MM.1S (cell line): ENCODE measurements at regions not wholly inside any gene's neighbourhood (a gene's known extent, or its start where the extent isn't known, plus 50 kb on each side); places are given as distances from the start of the nearest gene placed in this dataset.

ENCODE experiments used
- DNase-seq: peaks from one replicate; pipeline ENCODE4 v3.0.0-alpha.2; 2015
- H2AFZ ChIP-seq: fragments of 300-600 bp; sonication (generic); 2 replicates; pipeline ENCODE4 v1.6.0; 2016; ENCODE audit warnings: antibody characterized with exemption, low read length
- H3F3A ChIP-seq: fragments of 300-600 bp; sonication (generic); 2 replicates; pipeline ENCODE4 v1.6.1; 2016; ENCODE audit warnings: mild to moderate bottlenecking, antibody characterized with exemption, low read length, moderate library complexity, mixed read lengths; ENCODE audit not compliant: insufficient read depth
- H3K27ac ChIP-seq: fragments of 300-600 bp; sonication (generic); 2 replicates; pipeline ENCODE4 v1.5.1; 2016; ENCODE audit warnings: mild to moderate bottlenecking, low read length
- H3K27me3 ChIP-seq: fragments of 300-600 bp; sonication (generic); replicated peaks from 2 replicates; pipeline ENCODE4 v1.6.0; 2016; ENCODE audit warnings: low read length; ENCODE audit not compliant: insufficient read depth
- H3K36me3 ChIP-seq: fragments of 300-600 bp; sonication (generic); replicated peaks from 2 replicates; pipeline ENCODE4 v1.6.1; 2016; ENCODE audit warnings: mild to moderate bottlenecking, low read length, mixed read lengths; ENCODE audit not compliant: insufficient read depth
- H3K4me1 ChIP-seq: fragments of 300-600 bp; sonication (generic); 2 replicates; pipeline ENCODE4 v1.6.1; 2016; ENCODE audit warnings: low read length, mixed read lengths
- H3K4me2 ChIP-seq: fragments of 300-600 bp; sonication (generic); 2 replicates; pipeline ENCODE4 v1.6.0; 2016; ENCODE audit warnings: low read depth, low read length
- H3K4me3 ChIP-seq: fragments of 300-600 bp; sonication (generic); 2 replicates; pipeline ENCODE4 v1.5.1; 2016; ENCODE audit warnings: low read length, mixed read lengths
- H3K79me2 ChIP-seq: fragments of 300-600 bp; sonication (generic); 2 replicates; pipeline ENCODE4 v1.6.1; 2016; ENCODE audit warnings: mixed run types, low read length, mixed read lengths
- H3K9ac ChIP-seq: fragments of 300-600 bp; sonication (generic); 2 replicates; pipeline ENCODE4 v1.6.1; 2016; ENCODE audit warnings: low read length, mixed read lengths
- H3K9me2 ChIP-seq: fragments of 300-600 bp; sonication (generic); replicated peaks from 2 replicates; pipeline ENCODE4 v1.6.1; 2016; ENCODE audit warnings: mild to moderate bottlenecking, low read length, mixed read lengths; ENCODE audit not compliant: insufficient read depth
- H3K9me3 ChIP-seq: fragments of 300-600 bp; sonication (generic); replicated peaks from 2 replicates; pipeline ENCODE4 v1.6.1; 2016; ENCODE audit warnings: mild to moderate bottlenecking, low read length, mixed read lengths; ENCODE audit not compliant: insufficient read depth
- H4K20me1 ChIP-seq: fragments of 300-600 bp; sonication (generic); 2 replicates; pipeline ENCODE4 v1.6.1; 2016; ENCODE audit warnings: mild to moderate bottlenecking, low read length, moderate library complexity, mixed read lengths; ENCODE audit not compliant: insufficient read depth
- CTCF ChIP-seq: fragments of 300-600 bp; sonication (generic); IDR thresholded peaks from 2 replicates; pipeline ENCODE4 v1.5.1; 2016; ENCODE audit warnings: antibody characterized with exemption, low read length, mixed read lengths
- EZH2 ChIP-seq: fragments of 300-600 bp; sonication (generic); optimal IDR thresholded peaks from 2 replicates; pipeline ENCODE3; 2017; ENCODE audit warnings: low read depth, mild to moderate bottlenecking, antibody characterized with exemption, low read length, mixed read lengths
- EZH2phosphoT487 ChIP-seq: fragments of 300-600 bp; sonication (generic); IDR thresholded peaks from 2 replicates; pipeline ENCODE4 v1.6.1; 2018; ENCODE audit warnings: antibody characterized with exemption, low read length

GRCh38 chr5:124126504-124127217 lies 614.7 kb downstream of the CSNK1G3 start:
- no peak for DNase-seq
- no peaks in the 10 kb centered on the region for H3F3A ChIP-seq
- TF ChIP-seq EZH2phosphoT487 (no peak), CTCF (no peak), EZH2 (no peak)

GRCh38 chr5:124124711-124125229 lies 612.8 kb downstream of the CSNK1G3 start:
- no peaks in the 10 kb centered on the region for H3K36me3 ChIP-seq
- H2AFZ ChIP-seq = no peak overlapping the region
- no peaks in the 10 kb centered on the region for H3K4me1 ChIP-seq

More at GRCh38 chr5:124126504-124127217, 614.7 kb downstream of the CSNK1G3 start:
- Histone ChIP-seq H3K27ac (no peak overlapping the region), H4K20me1 (no peaks in the 10 kb centered on the region), H3K9ac (no peak overlapping the region), H2AFZ (no peak overlapping the region), H3K4me1 (no peaks in the 10 kb centered on the region), H3K36me3 (no peaks in the 10 kb centered on the region), H3K9me3 (no peaks in the 10 kb centered on the region), H3K27me3 (no peaks in the 10 kb centered on the region), H3K79me2 (no peaks in the 10 kb centered on the region), H3K9me2 (no peaks in the 10 kb centered on the region), H3K4me2 (no peak overlapping the region), H3K4me3 (no peak overlapping the region)

GRCh38 chr5:124121198-124121597 lies 609.2 kb downstream of the CSNK1G3 start:
- no peaks in the 10 kb centered on the region for H3F3A ChIP-seq
- no peaks in the 10 kb centered on the region for H4K20me1 ChIP-seq
- no peak overlapping the region for H3K27ac ChIP-seq
- H3K27me3 ChIP-seq = no peaks in the 10 kb centered on the region
- no peaks in the 10 kb centered on the region for H3K9me2 ChIP-seq
- H3K36me3 ChIP-seq = no peaks in the 10 kb centered on the region
- H3K79me2 ChIP-seq = no peaks in the 10 kb centered on the region
- H3K4me3 ChIP-seq = no peak overlapping the region
- H3K4me1 ChIP-seq = no peaks in the 10 kb centered on the region
- no peak overlapping the region for H2AFZ ChIP-seq
- no peak overlapping the region for H3K4me2 ChIP-seq
- no peak for DNase-seq
- no peaks in the 10 kb centered on the region for H3K9me3 ChIP-seq
- H3K9ac ChIP-seq = no peak overlapping the region
- TF ChIP-seq EZH2 (no peak), EZH2phosphoT487 (no peak), CTCF (no peak)

More at GRCh38 chr5:124124711-124125229, 612.8 kb downstream of the CSNK1G3 start:
- H3K79me2 ChIP-seq = no peaks in the 10 kb centered on the region
- no peaks in the 10 kb centered on the region for H3K9me3 ChIP-seq
- H3K9me2 ChIP-seq = no peaks in the 10 kb centered on the region
- no peak overlapping the region for H3K27ac ChIP-seq
- H3K4me2 ChIP-seq = no peak overlapping the region
- no peak overlapping the region for H3K4me3 ChIP-seq
- TF ChIP-seq CTCF (no peak), EZH2 (no peak), EZH2phosphoT487 (no peak)
- H3F3A ChIP-seq = no peaks in the 10 kb centered on the region
- no peak overlapping the region for H3K9ac ChIP-seq
- H4K20me1 ChIP-seq = no peaks in the 10 kb centered on the region
- DNase-seq = no peak
- H3K27me3 ChIP-seq = no peaks in the 10 kb centered on the region
